Transverse colon (tissue), 4 donors: ENCODE measurements at regions not wholly inside any gene's neighbourhood (a gene's known extent, or its start where the extent isn't known, plus 50 kb on each side); places are given as distances from the start of the nearest gene placed in this dataset.
"Not testable (repeated sequence)": the region's sequence is repeated elsewhere in the genome, so short reads cannot be mapped to it uniquely, and the experiment has no call there.

ENCODE experiments used
- DNase-seq: peaks from one replicate; pipeline ENCODE4 v3.0.0-alpha.2; 2019
- H3K27ac ChIP-seq, 4 donors: fragments of 200-600 bp; sonication (generic); 2 replicates each; pipeline ENCODE4 v1.5.1; 2016 to 2018; ENCODE audit warnings: inconsistent platforms in 4 of 4
- H3K27me3 ChIP-seq: fragments of 200-600 bp; sonication (generic); 2 replicates; pipeline ENCODE4 v1.5.1; 2017; ENCODE audit warnings: inconsistent platforms
- H3K36me3 ChIP-seq, 4 donors: fragments of 200-600 bp; sonication (generic); 2 replicates each; pipeline ENCODE4 v1.5.1; 2017 to 2019; ENCODE audit warnings: inconsistent platforms in 4 of 4
- H3K4me1 ChIP-seq, 4 donors: fragments of 200-600 bp; sonication (generic); 2 replicates each; pipeline ENCODE4 v1.5.1; 2017 to 2020; ENCODE audit warnings: inconsistent platforms in 4 of 4
- H3K4me3 ChIP-seq, 4 donors: fragments of 200-600 bp; sonication (generic); 1 replicate in 1 of 4; 2 replicates in 3 of 4; pipeline versions ENCODE4 v1.5.1 to v1.6.1; 2017 to 2019; ENCODE audit warnings: inconsistent platforms in 4 of 4
- H3K9me3 ChIP-seq, 2 donors: fragments of 200-600 bp; sonication (generic); 2 replicates each; pipeline ENCODE4 v1.5.1; 2017 to 2019; ENCODE audit warnings: inconsistent platforms in 2 of 2
- EP300 ChIP-seq: sonication (generic); formaldehyde crosslinking; IDR thresholded peaks from one replicate; pipeline ENCODE4 v1.6.1; 2017; ENCODE audit warnings: antibody characterized with exemption, low read depth
- POLR2A ChIP-seq: fragments of 450-650 bp; IDR thresholded peaks from one replicate; pipeline ENCODE4 v1.6.1; 2016; ENCODE audit warnings: antibody characterized with exemption, mild to moderate bottlenecking, moderate library complexity
- POLR2AphosphoS5 ChIP-seq, 3 donors: sonication (generic); formaldehyde crosslinking; IDR thresholded peaks; one replicate each; pipeline ENCODE4 v1.6.1; 2016; ENCODE audit warnings: antibody characterized with exemption in 3 of 3
- WGBS, 2 donors: methylation state at CpG; one replicate each; pipeline ENCODE4 v1.1.5; 2018; ENCODE audit warnings: low coverage in 1 of 2; 5-methylcytosine and 5-hydroxymethylcytosine counted together
- in situ Hi-C, 4 donors: fragments of 200-750 bp; cut with MboI; loops; one replicate each; pipeline versions ENCODE4 v1.15.0 to v1.15.1; 2017; ENCODE audit warnings: low sequenced_read_pairs in 3 of 4, low pct_ligation_motif_present in 1 of 4, low pct_unique_long_range_greater_than_20kb in 1 of 4
- intact Hi-C: fragments of 100-400 bp; cut with DNase I; formaldehyde crosslinking; loops from one replicate; pipeline ENCODE4 v1.15.1; 2023; ENCODE audit warnings: low total_unique reads
- TF ChIP-seq, protein P1 (sequence below), 5 experiments: fragments of 200-600 bp in 3 of 5; fragments of 450-650 bp in 2 of 5; sonication (generic) in 3 of 5; IDR thresholded peaks; 1 replicate in 2 of 5; 2 replicates in 3 of 5; pipeline ENCODE4 v1.5.1; 2016 to 2017; ENCODE audit warnings: antibody characterized with exemption in 5 of 5, inconsistent platforms in 3 of 5, mild to moderate bottlenecking in 2 of 5, moderate library complexity in 1 of 5

DNA sequence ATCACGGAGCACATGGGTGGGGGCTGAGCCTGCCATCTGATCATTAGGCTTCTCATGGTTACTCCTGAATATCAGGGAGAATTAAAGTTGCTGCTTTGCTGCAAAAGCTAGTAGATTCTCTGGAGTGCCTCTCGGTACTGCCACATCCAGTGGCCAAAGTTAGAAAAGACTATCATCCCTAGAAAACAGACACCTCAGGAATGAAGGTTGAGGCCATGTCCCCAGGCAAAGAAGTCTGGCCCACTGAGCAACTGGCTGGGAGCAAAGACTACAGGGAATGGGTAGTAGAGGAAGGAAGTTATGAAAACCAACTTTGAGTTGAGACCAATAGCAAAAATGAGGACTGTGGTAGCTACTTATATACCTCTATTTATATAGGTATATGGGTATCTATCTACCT, 258.7 kb downstream of the EFCAB11 start:
- in situ Hi-C loops, result no loop called here
- Histone ChIP-seq H3K9me3 (no peaks in the 10 kb centered on the region), H3K4me1 (peaks cover 0 to under 1% (median 0%) of the 10 kb centered on the region in 4 donors), H3K36me3 (no peaks in the 10 kb centered on the region), H3K4me3 (no peak overlapping the region), H3K27me3 (no peaks in the 10 kb centered on the region), H3K27ac (no peak overlapping the region)
- no peak for DNase-seq
- TF ChIP-seq, protein P1, sequence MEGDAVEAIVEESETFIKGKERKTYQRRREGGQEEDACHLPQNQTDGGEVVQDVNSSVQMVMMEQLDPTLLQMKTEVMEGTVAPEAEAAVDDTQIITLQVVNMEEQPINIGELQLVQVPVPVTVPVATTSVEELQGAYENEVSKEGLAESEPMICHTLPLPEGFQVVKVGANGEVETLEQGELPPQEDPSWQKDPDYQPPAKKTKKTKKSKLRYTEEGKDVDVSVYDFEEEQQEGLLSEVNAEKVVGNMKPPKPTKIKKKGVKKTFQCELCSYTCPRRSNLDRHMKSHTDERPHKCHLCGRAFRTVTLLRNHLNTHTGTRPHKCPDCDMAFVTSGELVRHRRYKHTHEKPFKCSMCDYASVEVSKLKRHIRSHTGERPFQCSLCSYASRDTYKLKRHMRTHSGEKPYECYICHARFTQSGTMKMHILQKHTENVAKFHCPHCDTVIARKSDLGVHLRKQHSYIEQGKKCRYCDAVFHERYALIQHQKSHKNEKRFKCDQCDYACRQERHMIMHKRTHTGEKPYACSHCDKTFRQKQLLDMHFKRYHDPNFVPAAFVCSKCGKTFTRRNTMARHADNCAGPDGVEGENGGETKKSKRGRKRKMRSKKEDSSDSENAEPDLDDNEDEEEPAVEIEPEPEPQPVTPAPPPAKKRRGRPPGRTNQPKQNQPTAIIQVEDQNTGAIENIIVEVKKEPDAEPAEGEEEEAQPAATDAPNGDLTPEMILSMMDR (IDR thresholded peaks at IDR 0.05), result no peak
- TF ChIP-seq EP300 (no peak), POLR2A (no peak), POLR2AphosphoS5 (IDR thresholded peaks at IDR 0.05) (no peak)
- 88 to 94% methylated on average over 1 to 2 of the region's 2 CpGs for WGBS, 2 donors
- intact Hi-C loops, result no loop called here

DNA sequence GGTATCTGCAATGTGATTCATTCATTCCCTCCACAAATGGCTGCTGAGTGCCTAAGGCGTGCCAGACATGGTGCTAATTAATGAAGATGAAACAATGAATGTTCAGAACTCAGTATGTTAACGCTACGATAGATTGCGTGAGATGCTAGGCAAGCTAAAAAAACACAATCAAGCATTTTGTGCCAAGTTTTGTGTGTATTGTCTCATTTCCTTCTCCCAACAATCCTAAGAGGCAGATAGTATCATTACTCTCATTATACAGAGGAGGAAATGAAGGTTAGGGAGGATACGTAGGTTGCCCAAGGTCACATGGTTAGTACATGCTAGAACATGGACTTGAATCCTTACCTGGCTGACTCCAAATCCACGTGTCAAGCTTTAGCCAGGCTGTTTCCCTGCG, 264.4 kb downstream of the EFCAB11 start:
- Histone ChIP-seq H3K27ac (no peak overlapping the region), H3K36me3 (no peaks in the 10 kb centered on the region), H3K27me3 (no peaks in the 10 kb centered on the region), H3K9me3 (no peaks in the 10 kb centered on the region), H3K4me3 (no peak overlapping the region), H3K4me1 (no peaks in the 10 kb centered on the region)
- DNase-seq, result no peak
- TF ChIP-seq POLR2AphosphoS5 (IDR thresholded peaks at IDR 0.05), result no peak
- no peak for TF ChIP-seq EP300
- TF ChIP-seq, protein P1 (IDR thresholded peaks at IDR 0.05), result no peak
- in situ Hi-C loops, result no loop called here
- WGBS, 2 donors, result 80 to 89% methylated on average over 7 of the region's 7 CpGs
- intact Hi-C loops, result no loop called here

DNA sequence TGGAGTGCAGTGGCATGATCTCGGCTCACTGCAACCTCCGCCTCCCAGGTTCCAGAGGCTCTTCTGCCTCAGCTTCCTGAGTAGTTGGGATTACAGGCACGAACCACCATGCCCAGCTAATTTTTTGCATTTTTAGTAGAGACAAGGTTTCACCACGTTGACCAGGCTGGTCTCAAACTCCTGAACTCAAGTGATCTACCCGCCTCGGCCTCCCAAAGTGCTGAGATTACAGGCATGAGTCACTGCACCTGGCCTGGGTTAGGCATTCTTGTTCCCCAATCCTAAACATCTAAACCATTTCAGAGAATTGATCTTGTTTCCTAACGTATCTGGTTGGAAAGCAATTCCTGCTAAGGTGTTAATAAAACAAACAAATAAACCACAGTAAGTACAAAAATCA, 264.8 kb downstream of the EFCAB11 start:
- H3K27me3 ChIP-seq, in situ Hi-C loops, intact Hi-C loops, H3K4me3 ChIP-seq, H3K36me3 ChIP-seq, DNase-seq, H3K27ac ChIP-seq, H3K9me3 ChIP-seq, H3K4me1 ChIP-seq: not testable (repeated sequence)
- WGBS, 2 donors, result 89 to 100% methylated on average over 3 to 7 of the region's 7 CpGs

DNA sequence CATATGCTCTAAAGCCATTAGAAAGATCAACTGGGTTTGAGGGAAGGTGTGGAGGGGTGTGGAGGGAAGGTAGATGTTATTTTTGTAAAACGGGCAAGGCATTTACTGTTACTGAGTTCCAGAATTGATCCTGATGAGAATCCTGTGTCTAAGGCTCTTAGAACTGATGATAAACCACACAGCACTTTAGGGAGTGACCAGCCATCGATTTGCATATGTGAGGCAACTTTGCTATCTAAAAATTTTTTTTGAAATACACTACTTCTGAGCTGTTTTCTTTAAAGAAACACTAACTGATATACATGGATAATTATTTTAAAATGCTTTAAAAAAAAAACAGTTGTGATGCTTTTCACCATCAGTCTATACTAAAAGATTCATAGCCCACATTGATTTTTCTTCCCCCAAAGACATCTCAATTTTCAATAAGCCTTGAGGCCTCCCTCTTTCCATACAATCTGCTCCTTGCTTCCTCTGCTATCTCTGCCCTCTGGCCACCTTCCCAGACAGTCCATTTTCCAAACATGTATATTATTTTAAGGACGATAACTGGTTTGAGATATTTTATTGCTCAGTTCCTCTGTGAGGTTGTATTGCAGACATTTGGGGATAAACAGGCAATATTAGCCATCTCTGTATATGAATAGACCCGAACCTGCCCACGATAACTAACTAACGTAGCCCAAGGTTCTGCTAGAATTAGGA, 265.9 kb downstream of the EFCAB11 start:
- H3K36me3 ChIP-seq, result no peaks in the 10 kb centered on the region
- in situ Hi-C loops (no loop called here), intact Hi-C loops (no loop called here)
- no peak overlapping the region for H3K27ac ChIP-seq
- no peak for TF ChIP-seq POLR2A
- TF ChIP-seq POLR2AphosphoS5 (IDR thresholded peaks at IDR 0.05), result no peak
- no peak for TF ChIP-seq EP300
- TF ChIP-seq, protein P1 (IDR thresholded peaks at IDR 0.05), result no peak
- no peaks in the 10 kb centered on the region for H3K9me3 ChIP-seq
- no peaks in the 10 kb centered on the region for H3K4me1 ChIP-seq
- no peak for DNase-seq
- H3K27me3 ChIP-seq, result no peaks in the 10 kb centered on the region
- no peak overlapping the region for H3K4me3 ChIP-seq
- 81 to 82% methylated on average over 6 of the region's 6 CpGs for WGBS, 2 donors

DNA sequence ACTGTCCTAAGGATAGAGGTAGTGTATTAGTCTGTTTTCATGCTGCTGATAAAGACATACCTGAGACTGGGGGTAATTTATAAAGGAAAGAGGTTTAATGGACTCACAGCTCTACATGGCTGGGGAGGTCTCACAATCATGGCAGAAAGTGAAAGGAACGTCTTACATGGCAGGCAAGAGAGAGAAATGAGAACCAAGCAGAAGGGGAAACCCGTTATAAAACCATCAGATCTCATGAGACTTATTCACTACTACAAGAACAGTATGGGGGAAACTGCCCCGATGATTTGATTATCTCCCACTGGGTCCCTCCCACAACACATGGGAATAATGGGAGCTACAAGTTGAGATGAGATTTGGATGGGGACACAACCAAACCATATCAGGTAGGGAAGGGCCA, 267.4 kb downstream of the EFCAB11 start:
- H3K9me3 ChIP-seq, H3K4me3 ChIP-seq, in situ Hi-C loops, H3K27me3 ChIP-seq, H3K36me3 ChIP-seq, H3K4me1 ChIP-seq, intact Hi-C loops, DNase-seq, H3K27ac ChIP-seq: not testable (repeated sequence)
- 32 to 53% methylated on average over 3 of the region's 3 CpGs for WGBS, 2 donors
